ENCODE measurements at regions not wholly inside any gene's neighbourhood (a gene's known extent, or its start where the extent isn't known, plus 50 kb on each side); places are given as distances from the start of the nearest gene placed in this dataset.
"Not testable (repeated sequence)": the region's sequence is repeated elsewhere in the genome, so short reads cannot be mapped to it uniquely, and the experiment has no call there.

DNA sequence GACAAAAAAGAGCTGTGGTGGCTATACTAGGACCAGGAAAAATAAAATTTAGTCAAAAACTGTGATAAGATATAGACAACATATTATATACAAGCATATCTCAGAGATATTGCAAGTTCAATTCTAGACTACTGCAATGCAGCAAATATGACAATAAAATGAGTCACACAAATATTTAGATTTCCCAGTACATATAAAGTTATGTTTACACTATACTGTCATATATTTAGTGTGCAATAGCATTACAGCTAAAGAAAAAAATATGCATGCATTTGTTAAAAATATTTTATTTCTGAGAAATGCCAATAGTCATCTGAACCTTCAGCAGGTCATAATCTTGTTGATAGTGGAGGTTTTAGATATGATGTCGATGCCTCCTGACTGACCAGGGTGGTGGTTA, 72.1 kb downstream of the AKR1C4 start:
- CTCF ChIA-PET, result no interaction called here
- POLR2A ChIA-PET, result no interaction called here

DNA sequence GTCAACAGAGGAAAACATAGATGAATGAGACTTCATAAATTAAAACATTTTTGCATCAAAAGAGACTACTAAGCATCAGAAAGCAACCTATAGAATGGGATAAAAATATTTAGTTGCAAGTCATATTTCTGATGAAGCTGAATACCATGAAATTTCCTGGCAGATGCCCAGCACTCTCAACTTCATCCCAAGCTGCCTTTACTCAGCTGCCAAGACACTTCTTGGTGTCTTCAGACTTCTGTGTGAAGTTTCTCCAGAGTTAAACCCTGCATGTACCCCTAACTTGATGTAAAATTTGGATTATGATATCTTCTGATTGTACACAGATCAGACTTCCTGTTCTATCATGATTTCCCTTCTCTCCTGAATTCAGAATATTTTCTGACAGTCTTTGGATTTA, 73.2 kb downstream of the AKR1C4 start:
- ChIA-PET POLR2A (no interaction called here), CTCF (no interaction called here)

DNA sequence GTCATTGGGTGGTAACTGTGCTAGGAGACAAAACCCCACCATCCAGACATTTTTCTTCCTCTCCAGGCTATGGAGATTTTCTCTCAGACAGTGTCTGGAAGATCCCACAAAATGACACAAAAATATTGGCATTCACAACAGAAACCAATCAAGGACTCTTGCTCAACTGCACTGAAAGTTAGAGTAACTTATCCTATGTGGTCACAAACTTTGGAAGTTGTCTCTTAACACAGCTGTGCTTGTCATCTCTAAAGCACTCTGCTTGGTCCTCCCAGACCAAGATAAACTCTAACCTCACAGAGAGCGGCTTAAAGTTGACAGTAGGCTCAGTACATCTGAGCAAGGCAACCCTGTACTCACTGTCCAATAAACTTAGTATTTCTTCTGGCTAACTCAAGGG, 74.9 kb downstream of the AKR1C4 start:
- ChIA-PET POLR2A (no interaction called here), CTCF (no interaction called here)

DNA sequence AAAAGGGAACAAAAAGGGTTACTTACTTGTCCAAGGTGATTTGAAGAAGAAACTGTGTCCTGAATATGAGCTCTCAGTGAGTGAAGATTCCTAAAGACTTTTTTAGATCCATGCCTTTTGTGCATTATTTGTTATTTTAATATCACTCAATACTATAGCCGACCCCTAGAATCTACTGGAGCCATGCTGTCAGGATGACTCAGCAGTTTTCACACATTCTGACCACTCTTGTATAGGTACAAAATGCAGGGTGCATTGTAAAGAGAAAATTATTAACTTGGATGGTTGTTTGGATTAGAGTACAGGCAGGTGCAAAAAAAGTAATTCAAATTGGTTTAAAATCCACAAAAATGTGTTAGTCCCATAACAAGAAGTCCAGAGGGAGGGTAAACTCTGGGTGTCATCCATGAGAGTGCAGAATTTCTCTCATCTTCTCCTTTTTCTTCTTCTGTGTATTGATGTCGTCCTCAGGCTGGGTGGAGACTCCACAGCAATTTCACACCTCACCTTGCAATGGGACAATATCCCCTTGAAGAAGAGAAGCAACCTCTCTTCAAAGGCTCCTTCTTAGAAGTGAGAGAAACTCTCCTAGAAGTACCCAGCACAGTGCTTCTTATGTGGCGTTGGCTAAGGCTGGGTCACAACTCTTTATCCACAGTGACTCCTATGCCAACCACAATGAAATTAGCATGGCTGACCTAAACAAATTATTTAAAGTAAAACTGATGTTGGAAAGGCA, 75.6 kb downstream of the AKR1C4 start:
- CTCF ChIA-PET, result no interaction called here
- POLR2A ChIA-PET, result no interaction called here

DNA sequence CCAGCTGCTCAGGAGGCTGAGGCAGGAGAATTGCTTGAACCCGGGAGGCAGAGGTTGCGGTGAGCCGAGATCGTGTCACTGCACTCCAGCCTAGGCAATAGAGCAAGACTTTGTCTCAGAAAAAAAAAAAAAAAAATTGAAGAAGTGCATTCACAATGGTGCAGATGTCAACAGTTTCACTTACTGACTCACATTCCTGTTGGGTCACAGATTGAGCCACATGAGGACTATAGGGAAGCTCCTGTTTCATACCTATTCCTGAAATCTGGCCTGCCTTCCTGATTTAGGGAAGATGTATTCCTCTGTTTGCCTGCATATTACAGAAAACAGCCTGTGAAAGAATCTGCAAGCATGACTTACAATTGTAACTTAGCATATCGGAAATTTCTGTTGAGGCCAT, 78.2 kb downstream of the AKR1C4 start:
- CTCF ChIA-PET, result no interaction called here
- POLR2A ChIA-PET, result no interaction called here

DNA sequence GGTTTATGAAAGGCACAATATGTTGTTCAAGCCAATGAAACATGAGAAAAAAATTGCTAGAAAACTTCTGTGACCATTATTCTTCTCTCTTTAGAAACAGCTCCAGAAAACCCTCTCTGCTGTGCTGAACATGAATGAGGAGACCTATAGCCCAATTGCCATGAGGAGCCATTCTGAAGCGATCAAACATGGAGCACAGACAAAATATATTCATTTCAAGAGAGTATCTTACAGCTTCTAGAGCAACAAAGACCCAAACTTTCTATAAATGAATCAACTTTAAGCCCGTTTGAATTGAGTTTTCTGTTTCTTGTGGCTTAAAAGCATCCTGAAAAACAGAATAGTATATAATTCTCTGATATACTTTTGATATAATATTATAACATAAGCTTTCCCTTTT, 83.4 kb upstream of the UCN3 start:
- ChIA-PET POLR2A (no interaction called here), CTCF (no interaction called here)

DNA sequence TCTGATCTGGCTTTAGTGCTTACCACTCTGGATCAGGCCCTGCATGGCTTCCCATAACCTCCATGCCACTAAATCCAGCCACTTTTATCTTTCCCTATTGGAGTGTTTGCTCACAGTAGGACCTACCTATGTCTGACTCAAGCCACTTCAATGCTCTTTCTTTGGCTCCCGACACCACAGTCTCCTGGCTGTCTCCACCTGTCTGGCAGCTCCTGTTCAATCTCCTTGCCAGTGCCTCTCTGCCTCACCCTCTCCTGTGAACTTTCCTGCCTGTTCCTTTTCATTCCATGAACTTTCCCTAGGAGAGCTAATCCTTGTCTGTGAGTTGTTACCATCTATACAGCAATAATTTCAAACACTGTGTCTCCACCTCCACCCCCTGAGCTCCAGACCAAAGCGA, 82.6 kb upstream of the UCN3 start:
- ChIA-PET CTCF (interaction anchor here (1.3 kb wide), 1 partner anchor 12 kb away, joined by 3 read pairs; no protein-coding TSS in a partner anchor), POLR2A (no interaction called here)

DNA sequence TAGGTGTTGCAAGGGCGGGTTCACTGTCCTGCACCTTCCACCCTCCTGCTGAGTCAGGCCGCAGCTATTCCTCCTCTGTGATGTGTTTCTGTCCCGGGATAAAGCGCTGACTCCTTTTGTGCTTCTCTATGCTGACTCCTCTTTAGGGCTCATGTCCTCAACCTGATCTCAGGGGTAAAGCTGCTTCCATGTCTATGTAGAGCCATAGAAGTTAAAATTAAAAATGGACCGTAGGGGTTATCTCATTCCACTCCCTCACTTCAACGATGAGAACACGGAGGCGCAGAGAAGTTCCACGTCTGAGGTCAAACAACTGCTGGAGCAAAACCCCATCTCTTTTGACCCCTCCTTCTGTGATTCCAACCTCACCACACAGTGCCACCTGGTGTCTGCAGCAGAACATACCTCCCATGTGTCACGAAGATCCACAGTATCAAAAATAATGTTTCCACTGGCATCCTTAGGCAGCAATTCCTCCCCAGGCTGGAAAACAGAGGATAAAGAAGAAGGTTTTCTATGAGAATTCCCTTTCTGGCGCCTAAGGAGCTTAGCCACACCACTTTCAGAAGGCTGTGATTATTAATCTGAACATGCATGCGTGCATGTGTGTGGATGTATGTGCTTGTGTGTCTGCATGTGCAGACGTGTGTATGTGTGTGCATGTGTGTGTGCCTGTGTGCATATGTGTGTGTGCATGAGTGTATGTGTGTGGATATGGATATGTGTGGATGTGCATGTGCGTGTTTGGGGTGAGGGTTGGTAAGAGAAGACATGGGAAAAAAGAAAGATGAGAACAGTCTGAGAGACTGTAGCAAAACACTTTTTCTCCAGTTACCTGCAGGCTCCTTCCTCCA, 81.2 kb upstream of the UCN3 start:
- CTCF ChIA-PET, result interaction anchor here (0.6 to 2.6 kb wide), 3 partner anchors 22 to 434 kb away, joined by 3 to 12 read pairs (median 3); no protein-coding TSS in a partner anchor
- POLR2A ChIA-PET, result no interaction called here

DNA sequence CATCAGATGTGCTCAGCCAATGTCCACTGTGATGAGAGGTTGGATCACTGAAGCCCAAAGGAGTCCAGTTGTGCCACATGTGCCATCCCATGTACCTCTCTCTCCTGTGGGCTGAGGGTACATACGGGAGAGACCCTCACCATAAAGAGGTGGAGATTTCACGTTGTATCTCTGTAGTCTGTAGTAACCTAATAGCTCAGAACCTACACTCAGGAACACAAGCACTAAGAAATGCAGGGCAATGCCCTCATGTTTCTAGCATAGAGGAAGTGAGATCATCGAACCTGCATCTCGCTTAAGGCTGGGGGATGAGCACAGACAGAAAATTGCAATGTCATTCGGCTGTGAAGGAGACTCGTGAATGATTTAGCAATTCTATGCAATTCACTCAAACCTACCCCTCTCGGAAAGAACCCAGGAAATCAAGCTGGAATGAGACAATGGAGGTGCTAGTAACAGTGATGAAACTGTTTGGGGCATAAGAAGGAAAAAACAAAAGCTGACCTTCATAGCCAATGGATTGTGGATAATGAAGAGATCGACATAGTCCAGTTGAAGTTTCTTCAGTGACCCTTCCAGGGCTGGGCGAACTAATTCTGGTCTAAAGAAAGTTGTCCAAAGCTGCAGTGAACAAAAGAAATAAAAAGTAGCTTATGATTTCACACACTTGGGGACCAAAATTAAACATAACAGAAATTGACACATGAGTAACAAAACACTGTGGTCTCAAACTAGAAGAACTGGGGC, 80.3 kb upstream of the UCN3 start:
- ChIA-PET CTCF (interaction anchor here (1.6 to 2.6 kb wide), 2 partner anchors 31 to 435 kb away, joined by 3 to 12 read pairs; no protein-coding TSS in a partner anchor), POLR2A (no interaction called here)

DNA sequence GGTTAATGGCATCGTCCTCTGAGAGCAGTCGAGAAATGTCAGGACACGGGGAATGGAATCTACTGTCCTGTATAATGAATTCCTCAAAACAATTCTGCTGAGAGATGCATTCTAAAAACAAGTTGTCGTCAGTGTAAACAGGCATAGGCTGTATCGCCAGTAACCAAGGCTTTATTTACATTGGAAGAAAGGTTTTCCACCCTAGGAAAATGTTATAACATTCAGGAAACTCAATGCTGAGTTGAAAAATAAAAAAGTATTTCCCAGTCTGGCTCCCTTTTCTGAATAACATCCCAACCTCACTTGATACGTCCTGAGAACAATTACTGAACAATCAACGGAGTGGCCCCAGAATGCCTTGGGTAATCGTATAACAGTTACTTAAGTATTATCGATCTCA, 79.6 kb upstream of the UCN3 start:
- ChIA-PET POLR2A (no interaction called here), CTCF (interaction anchor here (2.6 kb wide), 1 partner anchor 436 kb away, joined by 12 read pairs; no protein-coding TSS in a partner anchor)

DNA sequence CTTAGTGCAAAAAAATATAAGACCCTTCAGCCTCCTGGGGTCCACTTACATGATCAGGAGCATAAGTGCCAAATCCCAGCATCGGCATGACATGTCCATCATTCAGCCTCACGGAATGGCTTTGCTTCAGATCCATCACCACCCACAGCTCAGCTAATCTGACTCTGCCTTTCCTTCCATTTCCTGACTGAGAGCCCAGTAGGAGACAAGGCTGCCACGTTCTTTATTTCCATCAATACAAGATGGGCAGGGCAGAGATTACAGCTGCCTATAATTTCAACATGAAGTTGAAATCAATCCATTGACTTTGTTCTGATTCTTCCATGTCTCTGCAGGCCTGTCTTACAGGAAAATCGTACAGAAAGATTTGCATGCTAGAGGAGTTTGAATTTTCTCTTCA, 76.4 kb upstream of the UCN3 start:
- ChIA-PET POLR2A (no interaction called here), CTCF (interaction anchor here (0.9 kb wide), 1 partner anchor 10 kb away, joined by 3 read pairs; no protein-coding TSS in a partner anchor)

DNA sequence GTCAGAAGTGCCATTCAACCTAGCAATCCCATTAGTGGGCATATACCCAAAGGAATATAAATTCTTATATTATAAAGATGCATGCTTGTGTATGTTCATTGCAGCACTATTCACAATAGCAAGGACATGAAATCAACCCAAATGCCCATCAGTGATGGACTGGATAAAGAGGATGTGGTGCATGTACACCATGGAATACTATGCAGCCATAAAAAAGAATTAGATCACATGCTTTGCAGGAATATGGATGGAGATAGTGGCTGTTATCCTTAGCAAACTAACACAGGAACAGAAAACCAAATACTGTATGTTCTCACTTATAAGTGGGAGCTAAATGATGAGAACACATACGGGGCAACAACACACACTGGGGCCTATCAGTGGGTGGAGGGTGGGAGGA, 75.5 kb upstream of the UCN3 start:
- CTCF ChIA-PET, POLR2A ChIA-PET: not testable (repeated sequence)

DNA sequence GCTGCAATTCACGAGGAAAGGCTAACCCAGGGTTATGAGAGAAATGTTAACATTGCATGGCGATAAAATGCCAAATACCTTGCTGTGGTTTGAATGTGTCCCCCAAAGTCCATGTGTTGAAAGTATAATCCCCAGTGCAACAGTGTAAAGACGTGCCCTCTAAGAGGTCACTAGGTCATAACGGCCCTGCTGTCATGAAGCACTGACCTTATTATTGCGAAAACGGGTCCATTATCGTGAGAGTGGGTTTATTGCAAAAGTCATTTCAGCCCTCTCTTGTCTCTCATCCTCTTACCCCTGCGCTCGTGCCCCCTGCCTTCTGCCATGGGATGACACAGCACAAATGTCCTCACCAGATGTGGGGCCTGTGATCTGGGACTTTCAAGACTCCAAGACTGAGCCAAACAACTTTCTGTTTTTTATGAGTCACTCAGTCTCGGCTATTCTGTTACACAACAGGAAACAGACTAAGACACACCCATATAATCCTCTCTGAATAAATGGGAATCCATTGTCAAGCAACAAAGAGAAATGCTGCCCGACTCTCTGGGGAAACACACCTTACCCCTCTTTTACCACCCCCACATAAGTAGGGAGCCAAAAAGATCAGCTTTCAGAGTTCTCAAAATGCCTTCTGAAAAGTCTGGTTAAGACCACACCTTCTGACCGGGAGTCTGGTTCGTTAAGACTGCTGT, 73.1 kb upstream of the UCN3 start:
- ChIA-PET CTCF (no interaction called here), POLR2A (interaction anchor here (1.2 kb wide), 1 partner anchor 25 kb away, joined by 5 read pairs; no protein-coding TSS in a partner anchor)

DNA sequence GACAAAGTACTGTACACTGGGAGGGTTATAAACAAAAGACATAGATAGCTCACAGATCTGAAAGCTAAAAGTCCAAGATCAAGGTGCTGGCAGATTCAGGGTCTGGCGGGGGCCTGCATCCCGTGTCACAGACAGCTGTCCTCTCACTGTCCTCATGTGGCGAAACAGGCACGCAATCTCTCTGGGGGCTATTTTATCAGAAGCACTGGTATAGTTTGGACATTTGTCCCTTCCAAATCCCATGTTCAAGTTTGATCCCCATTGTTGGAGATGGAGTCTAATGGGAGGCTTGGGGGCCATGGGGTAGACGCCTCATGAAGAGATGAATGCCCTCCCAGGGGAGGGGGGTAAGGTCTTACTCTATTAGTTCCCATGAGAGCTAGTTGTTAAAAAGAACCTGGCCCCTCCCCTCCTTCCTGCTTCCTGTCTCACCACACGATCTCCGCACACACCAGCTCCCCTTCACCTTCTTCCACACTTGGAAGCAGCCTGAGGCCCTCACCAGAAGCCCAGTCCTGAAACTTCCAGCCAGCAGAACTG, 72.5 kb upstream of the UCN3 start:
- POLR2A ChIA-PET, result interaction anchor here (1.2 kb wide), 1 partner anchor 25 kb away, joined by 5 read pairs; no protein-coding TSS in a partner anchor

DNA sequence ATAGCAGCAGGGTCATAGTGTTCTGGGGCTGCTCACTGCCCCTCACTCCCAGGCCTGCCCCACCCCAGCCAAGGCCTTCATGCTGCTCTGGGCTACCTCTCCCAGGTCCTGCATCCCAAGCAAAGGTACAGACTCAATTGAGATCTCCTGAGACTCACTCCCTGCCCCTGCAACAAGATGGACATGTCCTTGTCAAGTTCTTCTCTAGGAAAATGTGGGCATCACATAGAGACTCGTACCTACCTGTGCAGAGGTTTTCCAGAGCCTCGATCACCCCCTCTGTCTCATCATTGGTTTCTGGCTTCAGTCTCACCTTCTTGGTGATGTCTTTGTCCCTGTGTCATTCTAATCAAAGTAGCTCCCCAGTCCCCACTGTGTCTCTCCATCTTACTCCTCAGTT, 71.8 kb upstream of the UCN3 start:
- CTCF ChIA-PET, result interaction anchor here (1.2 kb wide), 1 partner anchor 25 kb away, joined by 3 read pairs; no protein-coding TSS in a partner anchor
- POLR2A ChIA-PET, result interaction anchor here (1.2 kb wide), 1 partner anchor 24 kb away, joined by 5 read pairs; no protein-coding TSS in a partner anchor

More for the DNA sequence above, 72.5 kb upstream of the UCN3 start:
- CTCF ChIA-PET, result no interaction called here

DNA sequence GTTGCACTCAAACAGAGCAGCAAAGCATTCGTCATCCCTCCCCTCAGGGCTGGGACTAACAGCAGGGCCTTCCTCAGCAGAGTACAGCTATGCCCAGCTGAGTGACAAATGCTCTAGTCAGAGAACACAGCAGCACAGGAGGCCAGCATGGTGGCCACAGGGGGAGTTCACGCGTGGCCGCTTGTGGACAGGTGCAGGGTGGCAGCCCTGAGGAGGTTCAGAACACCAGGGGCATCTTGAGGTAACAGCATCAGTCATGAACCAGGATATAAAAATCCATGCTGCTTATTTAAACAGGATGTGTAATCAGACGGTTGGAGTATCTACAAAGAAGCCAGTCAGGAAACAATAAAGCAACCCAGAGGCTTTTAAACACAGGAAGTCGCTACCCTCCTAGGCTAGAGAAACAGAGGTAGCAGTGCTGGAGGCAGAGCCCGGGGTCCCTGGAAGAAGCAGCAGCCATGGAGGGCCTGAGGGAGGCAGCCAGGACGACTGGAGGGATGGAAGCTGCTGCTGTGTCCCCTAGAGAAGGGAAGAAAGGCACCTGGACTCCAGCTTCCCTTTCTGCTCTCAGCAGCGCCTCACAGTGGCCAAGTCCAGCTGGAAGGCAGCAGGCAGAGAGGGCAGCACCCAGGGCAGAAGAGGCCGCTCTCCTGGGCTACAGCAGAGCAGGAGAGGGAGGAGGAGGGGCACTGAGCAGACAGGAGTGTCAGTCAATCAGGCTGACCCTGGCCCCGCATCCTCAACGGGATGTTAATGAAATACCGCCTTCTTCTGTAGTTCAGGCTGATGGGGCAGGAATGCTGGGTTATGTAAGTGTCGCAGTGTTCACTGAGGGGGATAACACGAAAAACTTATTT, 70.8 kb upstream of the UCN3 start:
- POLR2A ChIA-PET, result no interaction called here
- CTCF ChIA-PET, result interaction anchor here (0.9 to 1.2 kb wide), 3 partner anchors 11 to 444 kb away, joined by 3 read pairs; no protein-coding TSS in a partner anchor

DNA sequence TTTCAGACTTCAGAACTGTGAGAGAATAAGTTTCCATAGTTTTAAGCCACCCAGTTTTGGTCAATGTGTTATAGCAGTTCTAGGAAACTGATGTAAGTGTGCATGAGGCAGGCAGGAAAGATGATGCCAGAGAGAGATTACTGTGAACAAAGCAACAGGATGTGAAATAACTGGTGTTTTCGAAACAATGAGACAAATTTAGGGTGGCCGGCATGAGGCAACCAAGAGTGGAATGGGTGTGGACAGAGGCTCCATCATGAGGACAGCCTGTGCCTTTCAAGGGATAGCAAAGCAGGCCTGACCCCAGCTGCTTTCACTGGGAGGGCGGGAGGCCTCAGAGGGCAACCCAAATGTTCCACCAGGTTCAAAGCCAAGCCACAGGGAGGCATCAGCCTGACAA, 67.3 kb upstream of the UCN3 start:
- ChIA-PET CTCF (interaction anchor here (1.1 kb wide), 1 partner anchor 9 kb away, joined by 3 read pairs; no protein-coding TSS in a partner anchor), POLR2A (no interaction called here)

DNA sequence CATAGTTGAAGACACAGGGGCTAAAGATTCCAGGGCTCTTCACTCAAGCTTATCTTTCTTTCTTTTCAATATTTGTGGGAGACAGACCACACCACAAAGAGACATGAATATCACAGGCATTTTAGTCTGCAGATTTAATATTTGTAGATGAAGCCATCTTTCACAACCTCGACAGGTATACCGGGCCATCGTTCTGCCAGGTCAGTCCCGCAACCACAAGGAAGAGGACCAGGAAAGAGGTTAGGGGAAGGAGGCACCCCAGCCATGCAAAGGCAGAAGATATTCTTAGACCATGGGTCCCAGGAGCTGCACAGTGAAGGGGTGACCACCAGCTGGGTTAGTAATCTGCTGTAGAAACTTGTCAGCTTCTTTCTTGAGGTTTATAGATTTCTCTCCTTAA, 66.8 kb upstream of the UCN3 start:
- ChIA-PET CTCF (interaction anchor here (1.1 kb wide), 1 partner anchor 10 kb away, joined by 3 read pairs; no protein-coding TSS in a partner anchor), POLR2A (no interaction called here)
